ENCODE measurements at regions not wholly inside any gene's neighbourhood (a gene's known extent, or its start where the extent isn't known, plus 50 kb on each side); places are given as distances from the start of the nearest gene placed in this dataset.

- TF ChIP-seq POLR2AphosphoS5 (IDR thresholded peaks at IDR 0.05) = no peak
- TF ChIP-seq, protein P1, sequence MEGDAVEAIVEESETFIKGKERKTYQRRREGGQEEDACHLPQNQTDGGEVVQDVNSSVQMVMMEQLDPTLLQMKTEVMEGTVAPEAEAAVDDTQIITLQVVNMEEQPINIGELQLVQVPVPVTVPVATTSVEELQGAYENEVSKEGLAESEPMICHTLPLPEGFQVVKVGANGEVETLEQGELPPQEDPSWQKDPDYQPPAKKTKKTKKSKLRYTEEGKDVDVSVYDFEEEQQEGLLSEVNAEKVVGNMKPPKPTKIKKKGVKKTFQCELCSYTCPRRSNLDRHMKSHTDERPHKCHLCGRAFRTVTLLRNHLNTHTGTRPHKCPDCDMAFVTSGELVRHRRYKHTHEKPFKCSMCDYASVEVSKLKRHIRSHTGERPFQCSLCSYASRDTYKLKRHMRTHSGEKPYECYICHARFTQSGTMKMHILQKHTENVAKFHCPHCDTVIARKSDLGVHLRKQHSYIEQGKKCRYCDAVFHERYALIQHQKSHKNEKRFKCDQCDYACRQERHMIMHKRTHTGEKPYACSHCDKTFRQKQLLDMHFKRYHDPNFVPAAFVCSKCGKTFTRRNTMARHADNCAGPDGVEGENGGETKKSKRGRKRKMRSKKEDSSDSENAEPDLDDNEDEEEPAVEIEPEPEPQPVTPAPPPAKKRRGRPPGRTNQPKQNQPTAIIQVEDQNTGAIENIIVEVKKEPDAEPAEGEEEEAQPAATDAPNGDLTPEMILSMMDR (IDR thresholded peaks at IDR 0.05; ENCODE audit: poor library complexity, severe bottlenecking) = no peak
These were observed 246.3 kb downstream of the IRX2 start for GRCh38 chr5:2505217-2505616.

All from neural cell (in vitro differentiated cells).